ENCODE measurements at regions not wholly inside any gene's neighbourhood (a gene's known extent, or its start where the extent isn't known, plus 50 kb on each side); places are given as distances from the start of the nearest gene placed in this dataset.

- no peak overlapping the region for H2AFZ ChIP-seq (ENCODE audit: low read length)
- no peaks in the 10 kb centered on the region for H4K20me1 ChIP-seq (ENCODE audit: control insufficient read depth, extremely low read depth, insufficient read depth, low read length)
- H3K79me2 ChIP-seq (ENCODE audit: control insufficient read depth, insufficient read depth, low read length): no peaks in the 10 kb centered on the region
- no peak overlapping the region for H3K4me3 ChIP-seq (replicated peaks in 1 of 4; ENCODE audit: control extremely low read depth in 1 of 4, insufficient read depth in 1 of 4, low read depth in 3 of 4, low read length in 4 of 4)
- H3K9me3 ChIP-seq (ENCODE audit: control insufficient read depth, insufficient read depth, low read depth, low read length): no peaks in the 10 kb centered on the region
- H3K27ac ChIP-seq (ENCODE audit: insufficient read depth, low read length): no peak overlapping the region
- no peaks in the 10 kb centered on the region for H3K4me1 ChIP-seq (ENCODE audit: control insufficient read depth, extremely low read depth, insufficient read depth, low read length)
- TF ChIP-seq CTCF (conservative IDR thresholded peaks at IDR 0.05 in 1 of 2, IDR thresholded peaks at IDR 0.05 in 1 of 2; ENCODE audit: low read depth in 1 of 2, low read length in 2 of 2) (no peak), EZH2 (IDR thresholded peaks at IDR 0.05; ENCODE audit: low read length, missing control alignments) (no peak)
- H3K9ac ChIP-seq (ENCODE audit: insufficient read depth, low read length): no peak overlapping the region
- no peaks in the 10 kb centered on the region for H3K36me3 ChIP-seq (ENCODE audit: control insufficient read depth, insufficient read depth, low read length)
- no peak for DNase-seq (ENCODE audit: low read depth in 2 of 2)
- no peak overlapping the region for H3K4me2 ChIP-seq (ENCODE audit: extremely low read depth, insufficient read depth, low read length)
- H3K27me3 ChIP-seq (ENCODE audit: control insufficient read depth, insufficient read depth, low read length): no peaks in the 10 kb centered on the region
These were observed 135.4 kb upstream of the SYNPR start for GRCh38 chr3:63142681-63143080.

DNA sequence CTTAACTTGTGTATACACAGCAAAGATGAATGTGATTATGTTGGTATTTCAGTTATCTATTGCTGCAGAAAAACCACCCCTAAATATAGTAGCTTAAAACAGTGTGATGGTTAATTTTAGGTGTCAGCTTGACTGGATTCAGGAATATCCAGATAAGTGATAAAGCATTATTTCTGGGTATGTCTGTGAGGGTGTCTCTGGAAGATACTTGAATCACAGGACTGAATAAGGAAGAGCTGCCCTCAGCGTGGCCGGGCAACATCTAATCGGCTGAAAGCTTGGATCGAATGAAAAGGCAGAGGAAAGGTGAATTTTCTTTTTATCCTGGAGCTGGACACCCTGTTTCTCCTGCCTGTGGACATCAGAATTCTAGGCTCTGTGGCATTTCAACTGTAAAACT, 132.0 kb upstream of the SYNPR start:
- Histone ChIP-seq H3K36me3 (ENCODE audit: control insufficient read depth, insufficient read depth, low read length) (no peaks in the 10 kb centered on the region), H2AFZ (ENCODE audit: low read length) (no peak overlapping the region), H3K4me3 (replicated peaks in 1 of 4; ENCODE audit: control extremely low read depth in 1 of 4, insufficient read depth in 1 of 4, low read depth in 3 of 4, low read length in 4 of 4) (no peak overlapping the region), H3K4me1 (ENCODE audit: control insufficient read depth, extremely low read depth, insufficient read depth, low read length) (no peaks in the 10 kb centered on the region), H3K9me3 (ENCODE audit: control insufficient read depth, insufficient read depth, low read depth, low read length) (no peaks in the 10 kb centered on the region), H3K9ac (ENCODE audit: insufficient read depth, low read length) (no peak overlapping the region), H3K4me2 (ENCODE audit: extremely low read depth, insufficient read depth, low read length) (no peak overlapping the region), H3K79me2 (ENCODE audit: control insufficient read depth, insufficient read depth, low read length) (no peaks in the 10 kb centered on the region), H4K20me1 (ENCODE audit: control insufficient read depth, extremely low read depth, insufficient read depth, low read length) (no peaks in the 10 kb centered on the region), H3K27ac (ENCODE audit: insufficient read depth, low read length) (no peak overlapping the region), H3K27me3 (ENCODE audit: control insufficient read depth, insufficient read depth, low read length) (no peaks in the 10 kb centered on the region)
- DNase-seq (ENCODE audit: low read depth in 2 of 2): no peak
- TF ChIP-seq CTCF (conservative IDR thresholded peaks at IDR 0.05 in 1 of 2, IDR thresholded peaks at IDR 0.05 in 1 of 2; ENCODE audit: low read depth in 1 of 2, low read length in 2 of 2): no peak
- TF ChIP-seq EZH2 (IDR thresholded peaks at IDR 0.05; ENCODE audit: low read length, missing control alignments): no peak

GRCh38 chr3:63150880-63151279, 127.2 kb upstream of the SYNPR start:
- Histone ChIP-seq H3K36me3 (ENCODE audit: control insufficient read depth, insufficient read depth, low read length) (no peaks in the 10 kb centered on the region), H3K27ac (ENCODE audit: insufficient read depth, low read length) (no peak overlapping the region), H3K79me2 (ENCODE audit: control insufficient read depth, insufficient read depth, low read length) (no peaks in the 10 kb centered on the region), H3K4me2 (ENCODE audit: extremely low read depth, insufficient read depth, low read length) (no peak overlapping the region), H3K9me3 (ENCODE audit: control insufficient read depth, insufficient read depth, low read depth, low read length) (no peaks in the 10 kb centered on the region), H3K9ac (ENCODE audit: insufficient read depth, low read length) (no peak overlapping the region), H3K4me3 (replicated peaks in 1 of 4; ENCODE audit: control extremely low read depth in 1 of 4, insufficient read depth in 1 of 4, low read depth in 3 of 4, low read length in 4 of 4) (no peak overlapping the region), H3K27me3 (ENCODE audit: control insufficient read depth, insufficient read depth, low read length) (no peaks in the 10 kb centered on the region), H3K4me1 (ENCODE audit: control insufficient read depth, extremely low read depth, insufficient read depth, low read length) (no peaks in the 10 kb centered on the region), H4K20me1 (ENCODE audit: control insufficient read depth, extremely low read depth, insufficient read depth, low read length) (no peaks in the 10 kb centered on the region), H2AFZ (ENCODE audit: low read length) (no peak overlapping the region)
- no peak for TF ChIP-seq EZH2 (IDR thresholded peaks at IDR 0.05; ENCODE audit: low read length, missing control alignments)
- TF ChIP-seq CTCF (conservative IDR thresholded peaks at IDR 0.05 in 1 of 2, IDR thresholded peaks at IDR 0.05 in 1 of 2; ENCODE audit: low read depth in 1 of 2, low read length in 2 of 2): no peak
- no peak for DNase-seq (ENCODE audit: low read depth in 2 of 2)
